ENCODE measurements at regions not wholly inside any gene's neighbourhood (a gene's known extent, or its start where the extent isn't known, plus 50 kb on each side); places are given as distances from the start of the nearest gene placed in this dataset.

DNA sequence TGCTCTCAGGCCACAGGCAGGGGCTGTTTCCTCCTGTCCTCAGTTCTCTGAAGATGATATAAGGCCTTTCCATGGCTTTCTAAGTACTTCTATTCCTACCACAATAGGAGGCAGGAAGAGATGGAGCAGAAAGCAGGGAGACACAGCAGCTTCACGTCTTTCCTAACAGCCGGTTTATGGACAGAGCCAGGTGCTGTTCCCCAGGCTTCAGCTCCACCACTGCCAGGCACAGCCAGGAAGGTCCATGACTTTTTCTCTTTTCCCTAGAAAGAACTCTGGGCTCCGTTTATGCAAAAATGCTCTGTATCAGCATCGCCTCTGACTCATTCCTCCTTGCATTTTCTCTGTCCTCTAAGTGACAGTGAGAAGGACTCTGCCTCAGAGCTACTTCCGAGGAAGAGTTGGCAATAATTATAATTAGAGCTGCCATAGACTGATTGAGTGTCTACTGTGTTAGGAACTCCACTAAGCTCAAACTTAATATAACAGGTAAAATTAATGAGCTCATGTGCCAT lies 478.5 kb downstream of the RASEF start:
- Histone ChIP-seq H3K9me3 (peaks cover 0 to 4% (median 0%) of the 10 kb centered on the region in 11 donors), H3K36me3 (no peaks in the 10 kb centered on the region), H3K4me1 (no peaks in the 10 kb centered on the region), H3K27ac (no peak overlapping the region), H3K27me3 (no peaks in the 10 kb centered on the region), H3K4me3 (no peak overlapping the region)
- no peak for ATAC-seq
- intact Hi-C loops (cut with DNase I) = no loop called here
- no peak for DNase-seq
- TF ChIP-seq, protein P1, sequence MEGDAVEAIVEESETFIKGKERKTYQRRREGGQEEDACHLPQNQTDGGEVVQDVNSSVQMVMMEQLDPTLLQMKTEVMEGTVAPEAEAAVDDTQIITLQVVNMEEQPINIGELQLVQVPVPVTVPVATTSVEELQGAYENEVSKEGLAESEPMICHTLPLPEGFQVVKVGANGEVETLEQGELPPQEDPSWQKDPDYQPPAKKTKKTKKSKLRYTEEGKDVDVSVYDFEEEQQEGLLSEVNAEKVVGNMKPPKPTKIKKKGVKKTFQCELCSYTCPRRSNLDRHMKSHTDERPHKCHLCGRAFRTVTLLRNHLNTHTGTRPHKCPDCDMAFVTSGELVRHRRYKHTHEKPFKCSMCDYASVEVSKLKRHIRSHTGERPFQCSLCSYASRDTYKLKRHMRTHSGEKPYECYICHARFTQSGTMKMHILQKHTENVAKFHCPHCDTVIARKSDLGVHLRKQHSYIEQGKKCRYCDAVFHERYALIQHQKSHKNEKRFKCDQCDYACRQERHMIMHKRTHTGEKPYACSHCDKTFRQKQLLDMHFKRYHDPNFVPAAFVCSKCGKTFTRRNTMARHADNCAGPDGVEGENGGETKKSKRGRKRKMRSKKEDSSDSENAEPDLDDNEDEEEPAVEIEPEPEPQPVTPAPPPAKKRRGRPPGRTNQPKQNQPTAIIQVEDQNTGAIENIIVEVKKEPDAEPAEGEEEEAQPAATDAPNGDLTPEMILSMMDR (IDR thresholded peaks at IDR 0.05) = no peak
- WGBS, 2 donors = 69 to 70% methylated on average over 5 of the region's 5 CpGs

DNA sequence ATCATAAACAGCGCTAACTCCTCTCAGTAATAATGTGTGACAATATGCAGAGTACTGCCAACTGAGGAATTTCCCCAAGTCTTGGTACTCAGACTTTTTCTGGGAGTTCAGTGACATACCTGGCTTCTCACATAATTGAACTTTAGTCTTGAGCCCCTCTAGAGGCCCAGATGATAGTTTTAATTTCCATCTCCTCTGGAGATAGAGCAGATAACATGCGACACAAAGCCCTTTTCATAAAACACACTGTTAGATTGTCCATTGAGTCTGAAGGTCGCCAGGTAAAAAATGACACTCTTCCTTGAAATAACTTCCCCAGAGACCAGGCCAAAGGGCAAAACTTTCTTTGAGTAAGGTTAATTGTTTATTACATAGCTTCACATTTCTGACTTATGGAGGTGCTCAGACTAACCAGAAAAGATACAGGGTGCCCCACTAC lies 476.0 kb downstream of the RASEF start:
- intact Hi-C loops (cut with DNase I) = loop anchor here in 1 of 10 donors (1.0 kb wide), 1 partner anchor 15 kb away; no protein-coding TSS in a partner anchor
- ATAC-seq = no peak
- WGBS, 2 donors = 94 to 96% methylated on average over 3 of the region's 3 CpGs

DNA sequence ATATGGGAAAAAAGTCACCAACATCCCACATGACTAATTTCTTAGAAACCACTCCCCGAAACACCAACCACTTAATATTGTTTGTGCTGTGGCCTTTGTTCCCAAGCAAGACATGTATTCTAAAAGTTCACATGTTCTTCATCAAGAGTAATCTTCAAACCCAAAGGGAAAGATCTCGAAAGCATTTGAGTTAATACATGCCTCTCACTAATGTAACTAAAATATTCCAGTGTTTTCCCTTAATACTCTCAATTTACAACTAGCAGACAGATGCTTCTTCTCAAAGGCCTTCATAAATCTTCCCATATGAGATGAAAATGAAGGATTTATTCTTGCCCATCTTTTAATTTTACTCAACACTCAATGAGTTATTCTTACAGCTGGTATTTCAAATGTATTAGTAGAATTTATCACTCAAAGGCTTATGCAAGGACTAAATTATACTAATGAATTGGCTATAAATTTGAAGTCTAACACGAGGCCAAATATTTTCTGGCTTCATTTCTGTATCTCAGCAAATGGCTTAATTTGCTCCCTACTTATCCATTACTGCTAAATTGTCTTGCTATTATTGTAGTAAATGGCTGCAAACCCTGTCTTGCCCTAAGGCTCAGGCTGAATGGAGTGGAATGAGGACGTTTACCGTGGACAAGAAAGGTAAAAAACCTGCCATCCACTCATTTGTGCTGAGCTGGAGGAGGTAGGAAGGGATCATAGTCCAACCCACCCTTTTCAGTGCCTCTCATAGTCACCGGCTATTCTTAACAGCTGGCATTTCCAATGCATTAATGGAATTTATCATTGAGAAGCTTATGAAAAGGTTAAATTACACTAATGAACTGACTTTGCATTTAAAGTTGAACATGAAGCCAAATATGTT lies 474.4 kb downstream of the RASEF start:
- Histone ChIP-seq H3K27me3 (no peaks in the 10 kb centered on the region), H3K4me3 (no peak overlapping the region), H3K36me3 (no peaks in the 10 kb centered on the region), H3K27ac (peak overlapping the region in 1 of 10 donors; percentile 34), H3K9me3 (no peaks in the 10 kb centered on the region), H3K4me1 (peaks cover 0 to 3% (median 0%) of the 10 kb centered on the region in 9 donors)
- ATAC-seq (no peak), DNase-seq (no peak)
- TF ChIP-seq, protein P1 (IDR thresholded peaks at IDR 0.05) = no peak
- intact Hi-C loops (cut with DNase I) = no loop called here
- WGBS, 2 donors = 79 to 84% methylated on average over 6 of the region's 6 CpGs

More for the DNA sequence above, 476.0 kb downstream of the RASEF start:
- H3K36me3 ChIP-seq = no peaks in the 10 kb centered on the region
- no peaks in the 10 kb centered on the region for H3K27me3 ChIP-seq
- DNase-seq = no peak
- no peaks in the 10 kb centered on the region for H3K4me1 ChIP-seq
- H3K9me3 ChIP-seq = no peaks in the 10 kb centered on the region
- H3K4me3 ChIP-seq = no peak overlapping the region
- H3K27ac ChIP-seq = no peak overlapping the region
- TF ChIP-seq, protein P1 (IDR thresholded peaks at IDR 0.05) = no peak

DNA sequence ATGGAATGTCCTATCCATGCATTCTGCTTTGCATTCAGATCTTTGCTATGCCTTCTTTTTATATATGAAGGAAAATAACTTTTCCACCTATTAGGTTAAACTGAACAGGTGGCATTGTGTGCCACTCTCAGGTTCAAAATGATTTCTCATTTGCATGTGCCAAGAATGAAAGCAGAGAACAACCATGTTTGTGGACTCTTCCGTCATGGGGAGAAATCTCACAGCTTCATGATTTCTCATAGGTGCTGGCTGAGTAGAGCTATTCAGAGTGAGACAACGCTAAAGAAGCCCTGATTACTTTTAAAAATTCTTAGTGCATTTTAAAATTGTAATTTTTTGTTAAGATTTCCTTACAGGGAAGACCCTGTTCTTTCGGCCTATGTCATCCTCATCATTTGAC lies 472.1 kb downstream of the RASEF start:
- ATAC-seq = no peak
- DNase-seq = no peak
- Histone ChIP-seq H3K4me1 (peaks cover 0 to 4% (median 0%) of the 10 kb centered on the region in 9 donors), H3K4me3 (no peak overlapping the region), H3K9me3 (no peaks in the 10 kb centered on the region), H3K36me3 (no peaks in the 10 kb centered on the region), H3K27me3 (no peaks in the 10 kb centered on the region), H3K27ac (no peak overlapping the region)
- 87 to 88% methylated on average over 3 of the region's 3 CpGs for WGBS, 2 donors
- TF ChIP-seq, protein P1 (IDR thresholded peaks at IDR 0.05) = no peak
- intact Hi-C loops (cut with DNase I) = no loop called here

Data from heart right ventricle (tissue), 16 donors.